Kidney (tissue), 13 donors: ENCODE measurements at regions not wholly inside any gene's neighbourhood (a gene's known extent, or its start where the extent isn't known, plus 50 kb on each side); places are given as distances from the start of the nearest gene placed in this dataset.
"Not testable (repeated sequence)": the region's sequence is repeated elsewhere in the genome, so short reads cannot be mapped to it uniquely, and the experiment has no call there.

Source experiments
- DNase-seq, 5 donors: peaks; one replicate each; pipeline ENCODE4 v3.0.0-alpha.2; 2013 to 2020
- FAIRE-seq: peaks from 2 replicates; lab custom pipeline; 2012; peaks lifted over from hg19 to GRCh38; lab: Jason Lieb, UNC
- H3K27ac ChIP-seq, 2 donors: one replicate each; pipeline ENCODE4 v1.7.0; 2013; ENCODE audit warnings: low read depth in 2 of 2, low read length in 2 of 2, inconsistent platforms in 1 of 2
- H3K27me3 ChIP-seq: one replicate; pipeline ENCODE4 v1.7.1; 2013; ENCODE audit warnings: low read length, inconsistent platforms; ENCODE audit not compliant: control insufficient read depth, insufficient read depth
- H3K36me3 ChIP-seq, 3 donors: one replicate each; pipeline versions ENCODE4 v1.7.0 to v1.7.1; 2013; ENCODE audit warnings: low read length in 3 of 3, control low read depth in 1 of 3, inconsistent platforms in 1 of 3; ENCODE audit not compliant: insufficient read depth in 3 of 3, control insufficient read depth in 2 of 3
- H3K4me1 ChIP-seq, 3 donors: one replicate each; pipeline versions ENCODE4 v1.7.0 to v1.7.1; 2013; ENCODE audit warnings: low read length in 3 of 3, inconsistent platforms in 1 of 3, low read depth in 1 of 3; ENCODE audit not compliant: control insufficient read depth in 2 of 3, insufficient read depth in 2 of 3
- H3K4me3 ChIP-seq, 3 donors: one replicate each; pipeline versions ENCODE4 v1.7.0 to v1.8.1; 2013; ENCODE audit warnings: low read length in 3 of 3, control low read depth in 1 of 3, inconsistent platforms in 1 of 3
- H3K9ac ChIP-seq, 3 donors: one replicate each; pipeline versions ENCODE4 v1.7.0 to v1.7.1; 2013; ENCODE audit warnings: low read length in 3 of 3, control low read depth in 1 of 3, inconsistent platforms in 1 of 3
- H3K9me3 ChIP-seq, 3 donors: one replicate each; pipeline versions ENCODE4 v1.7.0 to v1.7.1; 2013; ENCODE audit warnings: low read length in 3 of 3, control low read depth in 1 of 3, inconsistent platforms in 1 of 3; ENCODE audit not compliant: control insufficient read depth in 2 of 3, insufficient read depth in 1 of 3
- intact Hi-C: fragments of 100-400 bp; cut with DNase I; formaldehyde crosslinking; loops from one replicate; pipeline ENCODE4 v1.11.1; 2022
- TF ChIP-seq, protein P1 (sequence below): IDR thresholded peaks from 3 replicates; pipeline ENCODE4 v1.5.1; 2012; ENCODE audit warnings: mild to moderate bottlenecking, moderate library complexity, borderline replicate concordance; ENCODE audit not compliant: insufficient read depth; ENCODE audit errors: extremely low read depth
- donor health status: control.
- donor health status: control.
- donor health status: control.
- donor health status: control.
- donor health status: control.
- donor health status: DM: yes; HTN: yes; CAD: no.
- donor health status: Normal renal cell carcinoma (clear cell type).

DNA sequence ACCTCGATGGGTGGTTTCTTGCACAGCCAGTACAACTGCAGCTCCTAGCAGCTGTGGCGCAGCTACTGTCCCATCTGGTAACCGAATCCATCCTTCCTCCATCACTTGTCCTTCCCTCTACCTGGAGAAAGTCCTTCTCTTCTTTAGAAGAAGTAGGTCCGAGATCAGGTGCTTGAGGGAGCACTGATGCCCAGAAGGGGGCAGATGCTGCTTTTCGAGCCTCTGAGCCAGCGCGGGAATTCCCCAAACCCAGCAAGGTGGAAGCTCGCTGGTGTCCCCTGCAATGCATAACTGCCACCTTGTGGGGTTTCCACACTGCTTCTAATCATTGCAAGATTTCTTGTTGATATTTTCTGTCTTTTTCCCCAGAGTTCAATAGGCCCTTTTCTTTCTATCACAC lies 127.4 kb downstream of the ADRA2C start:
- DNase-seq, FAIRE-seq: not testable (repeated sequence)

DNA sequence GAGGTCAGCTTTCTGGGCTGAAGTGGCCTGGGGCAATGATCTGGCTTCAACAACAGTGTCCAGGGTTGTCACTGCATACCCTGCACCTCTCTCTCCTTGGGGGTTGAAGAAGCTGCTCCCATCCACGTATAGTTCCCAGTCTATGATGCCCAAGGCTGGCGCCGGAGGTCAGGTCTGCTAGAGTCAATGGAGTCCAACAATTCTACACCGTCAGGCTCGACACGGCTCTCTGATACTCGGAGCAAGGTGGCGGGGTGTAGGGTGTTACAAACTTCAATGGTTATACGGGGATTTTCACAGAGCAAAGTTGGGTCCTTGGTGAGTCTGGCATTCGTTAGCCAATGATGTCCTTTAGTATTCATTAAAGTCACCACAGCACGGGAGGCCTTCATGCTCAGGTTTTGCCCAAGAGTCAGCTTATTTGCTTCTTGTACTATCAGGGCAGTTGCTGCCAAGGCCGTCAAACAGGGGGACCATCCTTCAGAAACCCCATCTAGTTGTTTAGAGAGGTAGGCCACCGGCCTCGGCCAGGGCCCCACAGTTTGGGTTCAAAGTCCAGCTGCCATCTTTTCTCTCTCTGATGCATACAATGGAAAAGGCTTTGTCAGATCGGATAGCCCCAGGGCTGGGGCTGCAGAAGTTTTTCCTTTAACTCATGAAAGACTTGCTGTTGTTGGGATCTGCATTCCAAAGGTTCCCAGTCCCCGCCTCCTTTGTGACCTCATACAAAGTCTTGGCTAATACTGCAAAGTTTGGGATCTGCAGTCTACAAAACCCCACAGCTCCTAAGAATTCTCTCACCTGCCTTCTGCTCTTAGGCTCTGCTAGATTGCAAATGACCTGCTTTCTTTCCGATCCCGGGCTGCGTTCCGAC lies 128.1 kb downstream of the ADRA2C start:
- H3K9me3 ChIP-seq, H3K9ac ChIP-seq, DNase-seq, FAIRE-seq, H3K36me3 ChIP-seq, intact Hi-C loops, H3K4me3 ChIP-seq, H3K4me1 ChIP-seq, H3K27ac ChIP-seq, H3K27me3 ChIP-seq: not testable (repeated sequence)

More for the DNA sequence above, 127.4 kb downstream of the ADRA2C start:
- H3K4me1 ChIP-seq, H3K36me3 ChIP-seq, intact Hi-C loops, H3K4me3 ChIP-seq, H3K27me3 ChIP-seq, H3K9ac ChIP-seq, H3K9me3 ChIP-seq, H3K27ac ChIP-seq: not testable (repeated sequence)

DNA sequence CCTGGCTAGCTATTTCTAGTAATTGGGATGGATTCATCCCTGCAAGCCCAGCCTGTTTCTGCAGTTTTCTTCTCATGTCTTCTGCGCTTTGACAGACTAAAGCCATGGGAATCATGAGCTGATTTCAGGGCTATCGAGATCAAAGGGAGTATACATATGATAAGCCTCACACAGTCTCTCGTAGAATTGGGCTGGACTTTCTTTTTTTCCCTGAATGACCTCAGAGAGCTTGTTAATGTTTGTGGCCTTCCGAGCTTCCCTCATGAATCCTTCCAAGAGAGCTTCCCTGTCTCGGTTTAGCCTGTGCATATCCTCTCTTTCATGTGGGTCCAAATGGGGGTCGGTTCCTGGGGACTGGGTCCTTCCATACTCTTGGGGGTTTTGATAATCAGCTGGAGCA lies 130.3 kb downstream of the ADRA2C start:
- Histone ChIP-seq H3K27me3 (no peaks in the 10 kb centered on the region), H3K36me3 (no peaks in the 10 kb centered on the region), H3K9ac (no peak overlapping the region), H3K9me3 (no peaks in the 10 kb centered on the region), H3K4me1 (no peaks in the 10 kb centered on the region), H3K4me3 (no peak overlapping the region), H3K27ac (no peak overlapping the region)
- TF ChIP-seq, protein P1, sequence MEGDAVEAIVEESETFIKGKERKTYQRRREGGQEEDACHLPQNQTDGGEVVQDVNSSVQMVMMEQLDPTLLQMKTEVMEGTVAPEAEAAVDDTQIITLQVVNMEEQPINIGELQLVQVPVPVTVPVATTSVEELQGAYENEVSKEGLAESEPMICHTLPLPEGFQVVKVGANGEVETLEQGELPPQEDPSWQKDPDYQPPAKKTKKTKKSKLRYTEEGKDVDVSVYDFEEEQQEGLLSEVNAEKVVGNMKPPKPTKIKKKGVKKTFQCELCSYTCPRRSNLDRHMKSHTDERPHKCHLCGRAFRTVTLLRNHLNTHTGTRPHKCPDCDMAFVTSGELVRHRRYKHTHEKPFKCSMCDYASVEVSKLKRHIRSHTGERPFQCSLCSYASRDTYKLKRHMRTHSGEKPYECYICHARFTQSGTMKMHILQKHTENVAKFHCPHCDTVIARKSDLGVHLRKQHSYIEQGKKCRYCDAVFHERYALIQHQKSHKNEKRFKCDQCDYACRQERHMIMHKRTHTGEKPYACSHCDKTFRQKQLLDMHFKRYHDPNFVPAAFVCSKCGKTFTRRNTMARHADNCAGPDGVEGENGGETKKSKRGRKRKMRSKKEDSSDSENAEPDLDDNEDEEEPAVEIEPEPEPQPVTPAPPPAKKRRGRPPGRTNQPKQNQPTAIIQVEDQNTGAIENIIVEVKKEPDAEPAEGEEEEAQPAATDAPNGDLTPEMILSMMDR, result no peak
- intact Hi-C loops, result no loop called here
- DNase-seq (no peak), FAIRE-seq (no peak)

DNA sequence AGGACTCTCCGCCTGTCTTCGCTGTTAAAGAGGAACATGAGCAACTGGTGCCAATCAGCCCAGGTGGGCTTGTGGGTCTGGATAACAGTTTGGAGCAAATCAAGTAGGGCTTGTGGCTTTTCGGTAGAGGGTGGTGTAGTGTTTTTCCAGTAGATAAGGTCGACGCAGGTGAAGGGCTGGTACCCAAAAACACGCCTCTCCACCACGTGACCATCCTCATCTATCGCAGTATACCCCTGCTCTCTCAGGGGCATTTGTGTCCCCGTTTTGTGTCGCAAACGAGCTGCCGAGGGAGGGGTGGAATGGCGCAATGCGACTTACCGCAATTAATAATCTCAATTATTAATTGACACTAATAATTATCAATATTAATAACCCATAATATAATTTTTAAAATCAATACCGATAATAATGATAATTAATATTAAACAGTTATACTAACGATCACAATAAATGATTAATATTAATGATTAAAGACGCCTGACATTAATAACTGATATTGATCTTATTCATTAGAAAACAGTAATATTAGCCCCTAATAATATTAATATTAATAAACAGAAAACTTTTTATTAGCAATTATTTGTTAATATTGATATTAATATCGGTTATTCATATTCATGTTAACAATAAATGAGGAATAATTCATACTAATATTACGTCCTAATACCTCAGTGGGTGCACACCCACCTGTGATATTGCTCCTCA lies 130.8 kb downstream of the ADRA2C start:
- FAIRE-seq, H3K4me1 ChIP-seq, H3K36me3 ChIP-seq, H3K27ac ChIP-seq, H3K4me3 ChIP-seq, DNase-seq, intact Hi-C loops, H3K9me3 ChIP-seq, H3K27me3 ChIP-seq, H3K9ac ChIP-seq: not testable (repeated sequence)

DNA sequence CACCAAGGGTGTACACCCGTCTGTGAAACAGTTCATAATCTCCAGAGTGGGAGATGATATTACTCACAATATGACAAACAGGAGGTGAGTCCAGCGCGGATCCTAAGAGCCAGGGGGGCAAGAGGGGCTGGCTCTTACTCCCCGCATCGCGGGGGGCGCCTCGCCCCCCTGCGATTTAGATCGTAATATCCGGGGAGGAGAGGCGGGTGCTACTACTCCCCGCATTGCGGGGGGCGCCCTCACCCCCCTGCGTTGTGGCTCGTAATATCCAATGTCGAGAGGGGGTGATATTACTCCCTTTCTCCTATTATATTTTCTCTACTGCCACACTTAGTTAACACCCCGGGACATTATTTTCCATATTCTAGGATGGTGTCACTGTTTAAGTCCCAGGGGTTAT lies 131.9 kb downstream of the ADRA2C start:
- TF ChIP-seq, protein P1, result no peak
- H3K9me3 ChIP-seq, result no peaks in the 10 kb centered on the region
- H3K27me3 ChIP-seq, result no peaks in the 10 kb centered on the region
- H3K27ac ChIP-seq, result no peak overlapping the region
- intact Hi-C loops, result no loop called here
- H3K9ac ChIP-seq, result no peak overlapping the region
- FAIRE-seq (no peak), DNase-seq (no peak)
- no peaks in the 10 kb centered on the region for H3K4me1 ChIP-seq
- H3K4me3 ChIP-seq, result no peak overlapping the region
- H3K36me3 ChIP-seq, result no peaks in the 10 kb centered on the region

DNA sequence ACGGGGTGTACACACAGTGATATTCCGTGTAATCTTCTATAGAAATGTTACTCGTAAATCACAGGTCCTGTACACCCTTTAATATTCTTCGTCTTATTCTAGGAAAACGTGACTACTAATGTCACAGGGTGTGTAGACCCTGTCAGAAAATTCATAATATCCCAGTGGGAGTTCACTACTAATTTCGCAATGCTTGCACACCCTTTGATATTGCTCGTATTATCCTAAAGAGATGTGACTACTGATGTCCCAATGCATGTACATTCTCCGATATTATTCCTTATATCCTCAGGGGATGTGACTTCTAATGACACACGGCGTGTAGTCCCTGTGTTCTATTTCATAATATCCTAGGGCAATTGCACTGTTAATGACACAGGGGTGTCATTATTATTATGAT lies 132.7 kb downstream of the ADRA2C start:
- DNase-seq, FAIRE-seq, H3K9me3 ChIP-seq, intact Hi-C loops, H3K4me3 ChIP-seq, H3K27me3 ChIP-seq, H3K9ac ChIP-seq, H3K27ac ChIP-seq, H3K4me1 ChIP-seq, H3K36me3 ChIP-seq: not testable (repeated sequence)
